A549 (cell line): ENCODE measurements at regions not wholly inside any gene's neighbourhood (a gene's known extent, or its start where the extent isn't known, plus 50 kb on each side); places are given as distances from the start of the nearest gene placed in this dataset.

ENCODE experiments used
- CEBPB ChIP-seq, 2 experiments: fragments of >200 bp in 1 of 2; sonication (Bioruptor Twin) in 1 of 2; formaldehyde crosslinking in 1 of 2; IDR thresholded peaks; 2 replicates each; pipeline ENCODE4 v1.6.1; 2012 to 2016
- CTCF ChIP-seq: fragments of >200 bp; sonication (Bioruptor Twin); formaldehyde crosslinking; IDR thresholded peaks from 3 replicates; pipeline ENCODE4 v1.5.1; 2016
- EP300 ChIP-seq, 2 experiments: fragments of >200 bp; sonication (Bioruptor Twin); formaldehyde crosslinking; IDR thresholded peaks; 2 replicates in 1 of 2; 3 replicates in 1 of 2; pipeline ENCODE4 v1.6.1; 2016 to 2017
- FOSL2 ChIP-seq, 2 experiments: fragments of 450-650 bp in 1 of 2; fragments of >200 bp in 1 of 2; sonication (Bioruptor Twin) in 1 of 2; formaldehyde crosslinking; IDR thresholded peaks; 2 replicates each; pipeline versions ENCODE4 v1.5.0 to v1.6.1; 2016 to 2020; ENCODE audit warnings: mild to moderate bottlenecking in 1 of 2, moderate library complexity in 1 of 2
- FOXS1 ChIP-seq: fragments of 250-450 bp; sonication (Bioruptor Pico); IDR thresholded peaks from 2 replicates; pipeline ENCODE4 v1.5.0; 2020; ENCODE audit warnings: mild to moderate bottlenecking, moderate library complexity
- MYC ChIP-seq: IDR thresholded peaks from 2 replicates; pipeline ENCODE4 v1.6.1; 2012; ENCODE audit warnings: mild to moderate bottlenecking, inconsistent platforms, low read length, improper control_type of control experiment, borderline replicate concordance
- SMC3 ChIP-seq: fragments of >200 bp; sonication (Bioruptor Twin); formaldehyde crosslinking; IDR thresholded peaks from 3 replicates; pipeline ENCODE4 v1.6.1; 2018; ENCODE audit warnings: inconsistent platforms
- ZFP36 ChIP-seq: fragments of 450-650 bp; IDR thresholded peaks from 2 replicates; pipeline ENCODE4 v1.6.1; 2014; ENCODE audit warnings: borderline replicate concordance; ENCODE audit not compliant: partially characterized antibody
- TF ChIP-seq, protein P1 (sequence below): fragments of 450-650 bp; IDR thresholded peaks from 2 replicates; pipeline ENCODE4 v1.6.1; 2014; ENCODE audit warnings: antibody characterized with exemption

DNA sequence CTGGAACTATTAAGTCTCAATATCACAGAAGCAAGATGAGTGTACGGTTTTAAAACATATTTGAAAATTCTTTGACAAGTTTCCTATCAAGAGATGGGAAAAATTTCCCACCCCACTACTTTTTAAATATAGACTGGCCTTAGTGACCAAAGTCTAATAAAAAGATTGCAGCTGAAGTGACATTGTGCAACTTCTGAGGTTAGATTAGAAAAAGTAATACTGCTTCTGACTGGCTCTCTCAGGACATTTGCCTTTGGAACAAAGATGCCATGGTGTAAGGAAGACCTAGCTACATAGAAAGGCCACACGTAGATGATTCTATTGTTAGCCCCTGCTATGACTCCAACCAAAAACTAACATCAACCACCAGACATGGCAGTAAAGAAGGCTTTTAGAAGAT is 138.7 kb upstream of the FAM47C start:
- TF ChIP-seq ZFP36 (no peak), CEBPB (IDR thresholded peaks at IDR 0.05) (no peak), CTCF (no peak), FOSL2 (IDR thresholded peaks at IDR 0.05) (no peak), FOSL2 (CRISPR knock-in tag; IDR thresholded peaks at IDR 0.05) (no peak), MYC (no peak), FOXS1 (CRISPR knock-in tag) (no peak), SMC3 (no peak), EP300 (IDR thresholded peaks at IDR 0.05) (no peak)
- TF ChIP-seq, protein P1, sequence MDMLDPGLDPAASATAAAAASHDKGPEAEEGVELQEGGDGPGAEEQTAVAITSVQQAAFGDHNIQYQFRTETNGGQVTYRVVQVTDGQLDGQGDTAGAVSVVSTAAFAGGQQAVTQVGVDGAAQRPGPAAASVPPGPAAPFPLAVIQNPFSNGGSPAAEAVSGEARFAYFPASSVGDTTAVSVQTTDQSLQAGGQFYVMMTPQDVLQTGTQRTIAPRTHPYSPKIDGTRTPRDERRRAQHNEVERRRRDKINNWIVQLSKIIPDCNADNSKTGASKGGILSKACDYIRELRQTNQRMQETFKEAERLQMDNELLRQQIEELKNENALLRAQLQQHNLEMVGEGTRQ: no peak
